ENCODE measurements at regions not wholly inside any gene's neighbourhood (a gene's known extent, or its start where the extent isn't known, plus 50 kb on each side); places are given as distances from the start of the nearest gene placed in this dataset.
"Not testable (repeated sequence)": the region's sequence is repeated elsewhere in the genome, so short reads cannot be mapped to it uniquely, and the experiment has no call there.

- CTCF ChIA-PET (ENCODE audit: partially characterized antibody); H3K36me3 Mint-ChIP-seq; H3K4me3 Mint-ChIP-seq; H3K36me3 ChIP-seq (ENCODE audit: insufficient read depth, low read length); H3K27me3 ChIP-seq (ENCODE audit: insufficient read depth, low read length); intact Hi-C loops (cut with micrococcal nuclease); POLR2A ChIA-PET (ENCODE audit: partially characterized antibody); H3K27ac ChIP-seq (ENCODE audit: low read depth, low read length); DNase-seq; H3K4me3 ChIP-seq (ENCODE audit: low read length in 2 of 2); H3K4me1 ChIP-seq (ENCODE audit: insufficient read depth, low read length); H3K4me1 Mint-ChIP-seq; H3K9me3 ChIP-seq (ENCODE audit: control insufficient read depth in 1 of 2, low read length in 2 of 2); H3K27me3 Mint-ChIP-seq: not testable (repeated sequence)
- peaks cover 0 to 14% (median 6%) of the 10 kb centered on the region in 8 donors for H3K9me3 Mint-ChIP-seq
- peak overlapping the region in 1 of 7 donors; percentile 43 for H3K27ac Mint-ChIP-seq
These were observed 592.5 kb upstream of the MDGA2 start for GRCh38 chr14:48267926-48268325.

DNA sequence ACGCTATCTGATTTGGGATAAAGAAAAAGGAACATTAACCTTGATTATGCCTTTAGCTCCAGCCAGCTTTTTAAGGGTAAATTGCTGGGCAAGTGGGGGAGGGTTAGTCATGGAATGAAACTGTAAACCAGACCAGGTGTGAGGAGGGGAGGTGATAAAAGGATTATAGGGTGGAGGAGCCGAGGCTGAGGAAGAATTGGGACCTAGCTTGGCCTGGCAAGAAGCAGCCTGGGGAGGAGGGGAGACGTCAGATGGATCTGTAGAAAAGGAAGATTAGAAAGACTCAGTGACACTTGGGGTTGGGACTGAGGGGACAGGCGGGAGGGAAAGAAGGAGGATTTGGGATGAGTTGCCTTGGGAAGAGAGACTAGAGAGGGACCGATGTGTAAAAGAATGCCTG lies 590.8 kb upstream of the MDGA2 start:
- H3K27ac Mint-ChIP-seq; H3K4me1 ChIP-seq (ENCODE audit: insufficient read depth, low read length); DNase-seq; H3K4me1 Mint-ChIP-seq; intact Hi-C loops (cut with micrococcal nuclease); H3K36me3 ChIP-seq (ENCODE audit: insufficient read depth, low read length); CTCF ChIA-PET (ENCODE audit: partially characterized antibody); H3K36me3 Mint-ChIP-seq; H3K27ac ChIP-seq (ENCODE audit: low read depth, low read length); H3K4me3 Mint-ChIP-seq; H3K9me3 ChIP-seq (ENCODE audit: control insufficient read depth in 1 of 2, low read length in 2 of 2); H3K27me3 ChIP-seq (ENCODE audit: insufficient read depth, low read length); H3K27me3 Mint-ChIP-seq; POLR2A ChIA-PET (ENCODE audit: partially characterized antibody); H3K4me3 ChIP-seq (ENCODE audit: low read length in 2 of 2): not testable (repeated sequence)
- peaks cover 0 to 14% (median 6%) of the 10 kb centered on the region in 8 donors for H3K9me3 Mint-ChIP-seq

GRCh38 chr14:48261436-48261835 lies 586.0 kb upstream of the MDGA2 start:
- intact Hi-C loops (cut with micrococcal nuclease) = no loop called here
- Mint-ChIP-seq H3K4me3 (no peak overlapping the region), H3K27ac (no peak overlapping the region), H3K36me3 (no peaks in the 10 kb centered on the region), H3K9me3 (peaks cover 0 to 11% (median 4%) of the 10 kb centered on the region in 8 donors), H3K4me1 (no peaks in the 10 kb centered on the region), H3K27me3 (no peaks in the 10 kb centered on the region)
- Histone ChIP-seq H3K36me3 (ENCODE audit: insufficient read depth, low read length) (no peaks in the 10 kb centered on the region), H3K4me3 (ENCODE audit: low read length in 2 of 2) (no peak overlapping the region), H3K27ac (ENCODE audit: low read depth, low read length) (no peak overlapping the region), H3K9me3 (ENCODE audit: control insufficient read depth in 1 of 2, low read length in 2 of 2) (no peaks in the 10 kb centered on the region), H3K4me1 (ENCODE audit: insufficient read depth, low read length) (no peaks in the 10 kb centered on the region), H3K27me3 (ENCODE audit: insufficient read depth, low read length) (no peaks in the 10 kb centered on the region)
- ChIA-PET POLR2A (ENCODE audit: partially characterized antibody) (no interaction called here), CTCF (ENCODE audit: partially characterized antibody) (no interaction called here)
- DNase-seq = no peak

DNA sequence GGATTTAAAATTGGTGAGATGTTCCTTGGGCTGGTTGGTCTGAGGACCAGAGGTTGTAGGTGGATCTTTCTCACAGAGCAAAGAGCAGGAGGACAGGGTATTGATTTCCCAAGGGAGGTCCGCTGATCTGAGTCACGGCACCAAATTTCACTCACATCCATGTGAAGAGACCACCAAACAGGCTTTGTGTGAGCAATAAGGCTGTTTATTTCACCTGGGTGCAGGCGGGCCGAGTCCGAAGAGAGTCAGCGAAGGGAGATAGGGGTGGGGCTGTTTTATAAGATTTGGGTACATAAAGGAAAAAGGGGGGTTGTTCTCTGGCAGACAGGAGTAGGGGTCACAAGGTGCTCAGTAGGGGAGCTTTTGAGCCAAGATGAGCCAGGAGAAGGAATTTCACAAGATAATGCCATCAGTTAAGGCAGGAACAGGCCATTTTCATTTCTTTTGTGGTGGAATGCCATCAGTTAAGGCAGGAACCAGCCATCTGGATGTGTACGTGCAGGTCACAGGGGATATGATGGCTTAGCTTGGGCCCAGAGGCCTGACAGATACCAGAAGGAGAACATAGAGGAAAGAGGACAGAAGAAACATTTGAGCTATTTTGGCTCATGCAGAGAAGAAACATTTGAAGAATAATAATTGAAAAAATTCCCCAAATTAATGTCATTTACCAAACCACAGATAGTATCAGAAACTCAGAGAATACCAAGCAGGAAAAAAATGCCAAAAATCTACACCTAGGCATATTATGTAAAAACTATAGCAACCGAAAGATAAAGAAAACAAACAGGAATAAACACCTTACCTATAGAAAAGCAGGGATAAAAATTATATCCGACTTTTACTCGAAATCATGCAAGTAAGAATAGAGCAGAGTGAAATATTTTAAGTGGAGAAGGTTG lies 585.2 kb upstream of the MDGA2 start:
- H3K9me3 ChIP-seq (ENCODE audit: control insufficient read depth in 1 of 2, low read length in 2 of 2); CTCF ChIA-PET (ENCODE audit: partially characterized antibody); H3K36me3 ChIP-seq (ENCODE audit: insufficient read depth, low read length); intact Hi-C loops (cut with micrococcal nuclease); H3K4me1 Mint-ChIP-seq; H3K4me3 ChIP-seq (ENCODE audit: low read length in 2 of 2); H3K27me3 Mint-ChIP-seq; H3K27ac ChIP-seq (ENCODE audit: low read depth, low read length); DNase-seq; H3K9me3 Mint-ChIP-seq; H3K4me1 ChIP-seq (ENCODE audit: insufficient read depth, low read length); H3K4me3 Mint-ChIP-seq; H3K36me3 Mint-ChIP-seq; POLR2A ChIA-PET (ENCODE audit: partially characterized antibody); H3K27ac Mint-ChIP-seq; H3K27me3 ChIP-seq (ENCODE audit: insufficient read depth, low read length): not testable (repeated sequence)

DNA sequence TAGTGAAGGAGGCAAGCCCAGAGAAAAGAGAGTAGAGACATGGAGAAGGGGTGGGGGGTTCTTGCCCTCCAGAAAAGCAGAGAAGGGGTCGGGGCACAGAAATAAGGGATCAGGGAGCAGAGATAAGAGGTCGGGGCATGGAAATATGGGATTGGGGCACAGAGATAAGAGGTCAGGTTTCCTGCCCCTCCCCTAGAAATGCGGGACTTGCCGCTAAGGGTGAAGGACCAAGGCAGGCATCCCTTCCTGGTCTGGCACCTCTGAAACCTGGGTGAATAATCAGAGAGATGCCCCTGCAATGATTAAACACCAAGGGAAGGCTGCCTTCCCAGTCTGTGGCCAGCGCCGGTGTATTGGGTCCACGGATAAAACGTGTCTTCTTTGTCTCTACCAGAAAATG lies 584.5 kb upstream of the MDGA2 start:
- H3K36me3 ChIP-seq (ENCODE audit: insufficient read depth, low read length); H3K36me3 Mint-ChIP-seq; POLR2A ChIA-PET (ENCODE audit: partially characterized antibody); H3K4me1 Mint-ChIP-seq; H3K4me3 Mint-ChIP-seq; intact Hi-C loops (cut with micrococcal nuclease); H3K9me3 ChIP-seq (ENCODE audit: control insufficient read depth in 1 of 2, low read length in 2 of 2); H3K27ac ChIP-seq (ENCODE audit: low read depth, low read length); CTCF ChIA-PET (ENCODE audit: partially characterized antibody); H3K27me3 Mint-ChIP-seq; H3K4me3 ChIP-seq (ENCODE audit: low read length in 2 of 2); H3K4me1 ChIP-seq (ENCODE audit: insufficient read depth, low read length); H3K9me3 Mint-ChIP-seq; H3K27ac Mint-ChIP-seq; H3K27me3 ChIP-seq (ENCODE audit: insufficient read depth, low read length): not testable (repeated sequence)
- DNase-seq = peak in 1 of 5 donors; percentile 9

DNA sequence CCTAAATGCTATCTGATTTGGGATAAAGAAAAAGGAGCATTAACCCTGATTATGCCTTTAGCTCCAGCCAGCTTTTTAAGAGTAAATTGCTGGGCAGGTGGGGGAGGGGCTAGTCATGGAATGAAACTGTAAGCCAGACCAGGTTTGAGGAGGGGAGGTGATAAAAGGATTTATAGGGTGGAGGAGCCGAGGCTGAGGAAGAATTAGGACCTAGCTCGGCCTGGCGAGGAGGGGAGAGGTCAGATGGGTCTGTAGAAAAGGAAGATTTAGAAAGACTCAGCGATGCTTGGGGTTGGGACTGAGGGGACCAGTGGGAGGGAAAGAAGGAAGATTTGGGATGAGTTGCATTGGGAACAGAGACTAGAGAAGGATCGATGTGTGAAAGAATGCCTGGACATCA lies 583.8 kb upstream of the MDGA2 start:
- H3K9me3 ChIP-seq (ENCODE audit: control insufficient read depth in 1 of 2, low read length in 2 of 2); H3K4me3 ChIP-seq (ENCODE audit: low read length in 2 of 2); H3K27ac Mint-ChIP-seq; H3K36me3 Mint-ChIP-seq; H3K36me3 ChIP-seq (ENCODE audit: insufficient read depth, low read length); H3K27me3 ChIP-seq (ENCODE audit: insufficient read depth, low read length); H3K4me1 Mint-ChIP-seq; H3K27me3 Mint-ChIP-seq; H3K9me3 Mint-ChIP-seq; DNase-seq; CTCF ChIA-PET (ENCODE audit: partially characterized antibody); intact Hi-C loops (cut with micrococcal nuclease); H3K4me1 ChIP-seq (ENCODE audit: insufficient read depth, low read length); H3K27ac ChIP-seq (ENCODE audit: low read depth, low read length); H3K4me3 Mint-ChIP-seq; POLR2A ChIA-PET (ENCODE audit: partially characterized antibody): not testable (repeated sequence)

DNA sequence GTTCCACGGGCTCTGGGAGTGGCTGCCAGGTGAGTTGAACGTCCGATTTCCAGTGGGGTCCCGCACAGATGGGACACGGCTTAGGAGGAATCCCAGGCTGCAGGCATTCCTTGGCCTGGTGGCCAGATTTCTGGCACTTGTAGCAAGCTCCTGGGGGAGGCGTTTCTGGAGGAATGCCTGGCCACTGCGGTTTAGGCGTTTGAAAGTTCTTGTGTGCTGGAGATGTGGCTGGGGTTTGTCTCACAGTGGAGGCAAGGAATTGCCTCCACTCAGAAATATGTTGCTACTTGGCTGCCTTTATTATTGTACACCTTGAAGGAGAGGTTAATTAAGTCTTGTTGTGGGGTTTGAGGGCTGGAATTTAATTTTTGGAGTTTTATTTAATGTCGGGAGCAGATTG lies 583.3 kb upstream of the MDGA2 start:
- H3K9me3 ChIP-seq (ENCODE audit: control insufficient read depth in 1 of 2, low read length in 2 of 2); H3K9me3 Mint-ChIP-seq; H3K4me1 ChIP-seq (ENCODE audit: insufficient read depth, low read length); H3K27ac ChIP-seq (ENCODE audit: low read depth, low read length); H3K27me3 Mint-ChIP-seq; H3K4me3 Mint-ChIP-seq; H3K4me1 Mint-ChIP-seq; H3K36me3 ChIP-seq (ENCODE audit: insufficient read depth, low read length); H3K36me3 Mint-ChIP-seq; POLR2A ChIA-PET (ENCODE audit: partially characterized antibody); DNase-seq; H3K27ac Mint-ChIP-seq; CTCF ChIA-PET (ENCODE audit: partially characterized antibody); intact Hi-C loops (cut with micrococcal nuclease); H3K27me3 ChIP-seq (ENCODE audit: insufficient read depth, low read length); H3K4me3 ChIP-seq (ENCODE audit: low read length in 2 of 2): not testable (repeated sequence)

DNA sequence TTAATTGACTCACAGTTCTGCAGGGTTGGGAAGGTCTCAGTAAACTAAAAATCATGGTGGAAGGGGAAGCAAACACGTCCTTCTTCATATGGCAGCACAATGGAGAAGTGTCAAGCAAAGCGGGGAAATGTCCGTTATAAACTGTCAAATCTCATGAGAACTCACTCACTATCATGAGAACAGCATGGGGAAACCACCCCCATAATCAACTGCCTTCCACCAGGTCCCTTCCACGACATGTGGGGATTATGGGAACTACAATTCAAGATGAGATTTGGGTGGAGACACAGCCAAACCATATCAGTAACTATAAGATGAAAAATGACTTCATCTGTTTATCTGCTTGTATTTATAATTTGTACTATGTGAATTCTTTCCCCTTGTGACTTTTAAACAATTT lies 577.6 kb upstream of the MDGA2 start:
- CTCF ChIA-PET (ENCODE audit: partially characterized antibody) = no interaction called here
- H3K36me3 ChIP-seq (ENCODE audit: insufficient read depth, low read length) = no peaks in the 10 kb centered on the region
- POLR2A ChIA-PET (ENCODE audit: partially characterized antibody) = no interaction called here
- no peak overlapping the region for H3K27ac ChIP-seq (ENCODE audit: low read depth, low read length)
- H3K4me1 Mint-ChIP-seq = no peaks in the 10 kb centered on the region
- no peak overlapping the region for H3K27ac Mint-ChIP-seq
- H3K9me3 ChIP-seq (ENCODE audit: control insufficient read depth in 1 of 2, low read length in 2 of 2) = no peaks in the 10 kb centered on the region
- DNase-seq = no peak
- H3K36me3 Mint-ChIP-seq = no peaks in the 10 kb centered on the region
- no peaks in the 10 kb centered on the region for H3K27me3 Mint-ChIP-seq
- no peaks in the 10 kb centered on the region for H3K4me1 ChIP-seq (ENCODE audit: insufficient read depth, low read length)
- H3K4me3 Mint-ChIP-seq = no peak overlapping the region
- no peak overlapping the region for H3K4me3 ChIP-seq (ENCODE audit: low read length in 2 of 2)
- H3K27me3 ChIP-seq (ENCODE audit: insufficient read depth, low read length) = no peaks in the 10 kb centered on the region
- peaks cover 0 to 6% (median 0%) of the 10 kb centered on the region in 8 donors for H3K9me3 Mint-ChIP-seq
- intact Hi-C loops (cut with micrococcal nuclease) = no loop called here

All from CD4-positive, alpha-beta memory T cell (primary cell).